Panc1 (cell line): ENCODE measurements at regions not wholly inside any gene's neighbourhood (a gene's known extent, or its start where the extent isn't known, plus 50 kb on each side); places are given as distances from the start of the nearest gene placed in this dataset.

Experiments
- ATAC-seq: fragments of 200-7000 bp; cut with Tn5 transposase; 2 replicates; pipeline ENCODE4 v1.9.1; 2020; ENCODE audit warnings: mild to moderate bottlenecking, moderate library complexity
- BruUV-seq: library from RNA; stranded (reverse); fragments of 400-500 nt; replicated peaks from 2 replicates; lab custom pipeline; 2021; lab: Mats Ljungman, UMichigan
- CTCF ChIA-PET: fragments of 300-600 bp; sonication (Branson Sonifier 250); formaldehyde crosslinking; loops from one replicate; lab custom pipeline; 2022; ENCODE audit warnings: antibody characterized with exemption; lab: Charles Lee
- POLR2A ChIA-PET: fragments of 300-600 bp; sonication (Branson Sonifier 250); formaldehyde crosslinking; loops from one replicate; lab custom pipeline; 2022; ENCODE audit warnings: antibody characterized with exemption; lab: Charles Lee
- DNase-seq: peaks from one replicate; pipeline ENCODE4 v3.0.0-alpha.2; 2010; ENCODE audit warnings: low read depth, low spot score
- H3K27ac ChIP-seq: 2 replicates; pipeline ENCODE4 v1.5.1; 2011; ENCODE audit warnings: mild to moderate bottlenecking, low read length, inconsistent platforms
- H3K27me3 ChIP-seq: fragments of 200-500 bp; sonication (Bioruptor generic); 2 replicates; pipeline ENCODE4 v1.6.0; 2014; ENCODE audit warnings: low read length, inconsistent platforms; ENCODE audit not compliant: control insufficient read depth, insufficient read depth
- H3K36me3 ChIP-seq: fragments of 200-500 bp; sonication (Bioruptor generic); 2 replicates; pipeline ENCODE4 v1.5.1; 2014; ENCODE audit warnings: inconsistent platforms, mild to moderate bottlenecking, low read length, moderate library complexity; ENCODE audit not compliant: control insufficient read depth, insufficient read depth
- H3K4me1 ChIP-seq: 2 replicates; pipeline ENCODE4 v1.5.1; 2011; ENCODE audit warnings: inconsistent platforms, mild to moderate bottlenecking, low read length, moderate library complexity; ENCODE audit not compliant: control insufficient read depth, insufficient read depth
- H3K4me3 ChIP-seq, 2 experiments: 2 replicates each; pipeline ENCODE4 v1.5.1; 2011 to 2012; ENCODE audit warnings: low read depth in 2 of 2, low read length in 2 of 2, mild to moderate bottlenecking in 2 of 2, inconsistent platforms in 1 of 2, moderate library complexity in 1 of 2
- H3K9me3 ChIP-seq: fragments of 200-500 bp; sonication (Bioruptor generic); 2 replicates; pipeline ENCODE4 v1.5.1; 2014; ENCODE audit warnings: low read depth, mild to moderate bottlenecking, inconsistent platforms, low read length, moderate library complexity; ENCODE audit not compliant: control insufficient read depth, insufficient read depth
- POLR2AphosphoS5 ChIP-seq: IDR thresholded peaks from 2 replicates; pipeline ENCODE4 v1.6.1; 2012; ENCODE audit warnings: mild to moderate bottlenecking, low read depth, low read length, moderate library complexity
- SIN3A ChIP-seq: IDR thresholded peaks from 2 replicates; pipeline ENCODE4 v1.6.1; 2012; ENCODE audit warnings: low read depth, mild to moderate bottlenecking, low read length, moderate library complexity, borderline replicate concordance; ENCODE audit not compliant: insufficient read depth
- TCF7L2 ChIP-seq: IDR thresholded peaks from 2 replicates; pipeline ENCODE4 v1.6.1; 2011; ENCODE audit warnings: mild to moderate bottlenecking, low read depth, low read length, inconsistent platforms
- in situ Hi-C: cut with HindIII; loops from 2 replicates; pipeline ENCODE4 v1.10.0; 2016; ENCODE audit warnings: low sequenced_read_pairs, low pct_unique_long_range_greater_than_20kb
- intact Hi-C: fragments of 100-400 bp; cut with micrococcal nuclease; formaldehyde crosslinking; loops from one replicate; pipeline ENCODE4 v1.10.0; 2022; ENCODE audit not compliant: unreplicated experiment
- TF ChIP-seq, protein P1 (sequence below), 2 experiments: IDR thresholded peaks; 2 replicates each; pipeline ENCODE4 v1.6.1; 2011 to 2012; ENCODE audit warnings: low read depth in 2 of 2, control low read depth in 1 of 2, low read length in 1 of 2, mild to moderate bottlenecking in 1 of 2, moderate library complexity in 1 of 2; ENCODE audit not compliant: insufficient read depth in 1 of 2
- TF ChIP-seq, protein P2 (sequence below): fragments of 450-650 bp; IDR thresholded peaks from 2 replicates; pipeline ENCODE4 v1.5.1; 2017; ENCODE audit warnings: mild to moderate bottlenecking

DNA sequence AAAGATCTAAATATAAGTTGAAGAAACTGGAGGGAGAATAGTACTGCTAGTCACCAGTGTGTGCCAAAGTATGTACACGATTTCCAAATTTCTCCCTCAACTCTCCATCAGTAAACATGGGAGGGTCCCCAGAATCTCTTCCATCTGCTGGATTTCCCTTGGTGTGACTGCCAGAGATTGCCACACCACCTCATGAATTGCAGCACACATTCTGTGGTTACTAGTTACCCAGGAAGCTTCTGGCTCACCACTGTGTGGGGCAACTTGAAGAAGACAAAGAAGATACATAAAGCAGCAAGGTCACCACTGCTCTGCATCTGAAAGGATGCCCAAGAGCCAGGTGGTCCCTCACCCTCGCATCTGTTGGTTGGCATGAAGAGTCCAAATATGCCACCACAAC is 191.7 kb upstream of the ESRRG start:
- in situ Hi-C loops (no loop called here), intact Hi-C loops (no loop called here)
- ChIA-PET POLR2A (no interaction called here), CTCF (interaction anchor here (0.6 kb wide), 1 partner anchor 292 kb away, joined by 10 read pairs; no protein-coding TSS in a partner anchor)
- H3K4me3 ChIP-seq = no peak overlapping the region
- TF ChIP-seq, protein P1, sequence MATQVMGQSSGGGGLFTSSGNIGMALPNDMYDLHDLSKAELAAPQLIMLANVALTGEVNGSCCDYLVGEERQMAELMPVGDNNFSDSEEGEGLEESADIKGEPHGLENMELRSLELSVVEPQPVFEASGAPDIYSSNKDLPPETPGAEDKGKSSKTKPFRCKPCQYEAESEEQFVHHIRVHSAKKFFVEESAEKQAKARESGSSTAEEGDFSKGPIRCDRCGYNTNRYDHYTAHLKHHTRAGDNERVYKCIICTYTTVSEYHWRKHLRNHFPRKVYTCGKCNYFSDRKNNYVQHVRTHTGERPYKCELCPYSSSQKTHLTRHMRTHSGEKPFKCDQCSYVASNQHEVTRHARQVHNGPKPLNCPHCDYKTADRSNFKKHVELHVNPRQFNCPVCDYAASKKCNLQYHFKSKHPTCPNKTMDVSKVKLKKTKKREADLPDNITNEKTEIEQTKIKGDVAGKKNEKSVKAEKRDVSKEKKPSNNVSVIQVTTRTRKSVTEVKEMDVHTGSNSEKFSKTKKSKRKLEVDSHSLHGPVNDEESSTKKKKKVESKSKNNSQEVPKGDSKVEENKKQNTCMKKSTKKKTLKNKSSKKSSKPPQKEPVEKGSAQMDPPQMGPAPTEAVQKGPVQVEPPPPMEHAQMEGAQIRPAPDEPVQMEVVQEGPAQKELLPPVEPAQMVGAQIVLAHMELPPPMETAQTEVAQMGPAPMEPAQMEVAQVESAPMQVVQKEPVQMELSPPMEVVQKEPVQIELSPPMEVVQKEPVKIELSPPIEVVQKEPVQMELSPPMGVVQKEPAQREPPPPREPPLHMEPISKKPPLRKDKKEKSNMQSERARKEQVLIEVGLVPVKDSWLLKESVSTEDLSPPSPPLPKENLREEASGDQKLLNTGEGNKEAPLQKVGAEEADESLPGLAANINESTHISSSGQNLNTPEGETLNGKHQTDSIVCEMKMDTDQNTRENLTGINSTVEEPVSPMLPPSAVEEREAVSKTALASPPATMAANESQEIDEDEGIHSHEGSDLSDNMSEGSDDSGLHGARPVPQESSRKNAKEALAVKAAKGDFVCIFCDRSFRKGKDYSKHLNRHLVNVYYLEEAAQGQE (IDR thresholded peaks at IDR 0.05; ENCODE audit: insufficient read depth in 1 of 2, low read depth in 2 of 2, low read length in 1 of 2) = no peak
- no peak for TF ChIP-seq SIN3A
- TF ChIP-seq POLR2AphosphoS5 = no peak
- no peak for TF ChIP-seq TCF7L2
- TF ChIP-seq, protein P2, sequence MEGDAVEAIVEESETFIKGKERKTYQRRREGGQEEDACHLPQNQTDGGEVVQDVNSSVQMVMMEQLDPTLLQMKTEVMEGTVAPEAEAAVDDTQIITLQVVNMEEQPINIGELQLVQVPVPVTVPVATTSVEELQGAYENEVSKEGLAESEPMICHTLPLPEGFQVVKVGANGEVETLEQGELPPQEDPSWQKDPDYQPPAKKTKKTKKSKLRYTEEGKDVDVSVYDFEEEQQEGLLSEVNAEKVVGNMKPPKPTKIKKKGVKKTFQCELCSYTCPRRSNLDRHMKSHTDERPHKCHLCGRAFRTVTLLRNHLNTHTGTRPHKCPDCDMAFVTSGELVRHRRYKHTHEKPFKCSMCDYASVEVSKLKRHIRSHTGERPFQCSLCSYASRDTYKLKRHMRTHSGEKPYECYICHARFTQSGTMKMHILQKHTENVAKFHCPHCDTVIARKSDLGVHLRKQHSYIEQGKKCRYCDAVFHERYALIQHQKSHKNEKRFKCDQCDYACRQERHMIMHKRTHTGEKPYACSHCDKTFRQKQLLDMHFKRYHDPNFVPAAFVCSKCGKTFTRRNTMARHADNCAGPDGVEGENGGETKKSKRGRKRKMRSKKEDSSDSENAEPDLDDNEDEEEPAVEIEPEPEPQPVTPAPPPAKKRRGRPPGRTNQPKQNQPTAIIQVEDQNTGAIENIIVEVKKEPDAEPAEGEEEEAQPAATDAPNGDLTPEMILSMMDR = no peak
- H3K4me1 ChIP-seq = no peaks in the 10 kb centered on the region
- no TSS peak for BruUV-seq
- no peaks in the 10 kb centered on the region for H3K9me3 ChIP-seq
- no peaks in the 10 kb centered on the region; the same call in 1 of the 2 replicates for H3K27me3 ChIP-seq
- H3K27ac ChIP-seq = no peak overlapping the region
- DNase-seq (no peak), ATAC-seq (no peak)
- no peaks in the 10 kb centered on the region for H3K36me3 ChIP-seq

DNA sequence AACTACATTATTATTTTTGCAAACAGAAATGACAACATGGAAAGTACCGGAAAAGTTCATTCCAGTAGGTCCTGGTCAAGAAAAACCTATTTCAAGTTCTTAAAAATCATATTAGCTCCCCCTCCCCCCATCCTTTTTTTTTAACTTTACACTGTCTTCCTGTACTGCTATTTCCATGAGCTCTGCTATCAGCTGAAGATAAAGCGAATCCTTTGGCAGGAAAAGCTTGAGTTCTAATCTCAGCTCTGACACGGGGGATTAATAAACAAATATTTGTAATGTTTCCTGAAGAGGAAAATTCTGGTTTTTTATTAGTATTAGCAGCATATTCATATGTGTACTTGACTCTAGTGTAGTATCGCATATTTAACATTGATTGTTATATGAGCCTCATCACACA is 190.7 kb upstream of the ESRRG start:
- no peaks in the 10 kb centered on the region for H3K9me3 ChIP-seq
- DNase-seq (no peak), ATAC-seq (no peak)
- no peak overlapping the region for H3K27ac ChIP-seq
- BruUV-seq = no TSS peak
- CTCF ChIA-PET = no interaction called here
- intact Hi-C loops = no loop called here
- H3K36me3 ChIP-seq = no peaks in the 10 kb centered on the region
- no peaks in the 10 kb centered on the region for H3K4me1 ChIP-seq
- H3K27me3 ChIP-seq = no peaks in the 10 kb centered on the region; the same call in 1 of the 2 replicates
- POLR2A ChIA-PET = no interaction called here
- TF ChIP-seq SIN3A = no peak
- TF ChIP-seq, protein P2 = no peak
- no peak for TF ChIP-seq POLR2AphosphoS5
- TF ChIP-seq, protein P1 (IDR thresholded peaks at IDR 0.05; ENCODE audit: insufficient read depth in 1 of 2, low read depth in 2 of 2, low read length in 1 of 2) = no peak
- TF ChIP-seq TCF7L2 = no peak
- no peak overlapping the region for H3K4me3 ChIP-seq
- in situ Hi-C loops = no loop called here
